Activated naive CD4-positive, alpha-beta T cell treated with anti-CD3 and anti-CD28 coated beads, Interleukin-2, amount 10 ng/mL, durations not matched to agents 7 days and 5 days (primary cell): ENCODE measurements at regions not wholly inside any gene's neighbourhood (a gene's known extent, or its start where the extent isn't known, plus 50 kb on each side); places are given as distances from the start of the nearest gene placed in this dataset.

ENCODE experiments used
- CTCF ChIA-PET: fragments of 350-600 bp; sonication (Branson Sonifier 250); formaldehyde crosslinking; loops from one replicate; lab custom pipeline; 2021; ENCODE audit warnings: antibody characterized with exemption; lab: Charles Lee
- DNase-seq: peaks from one replicate; pipeline ENCODE4 v3.0.0-alpha.2; 2020
- H3K27ac Mint-ChIP-seq: one replicate; pipeline ENCODE4 v1.8.0; 2021; ENCODE audit warnings: mild to moderate bottlenecking, moderate library complexity, mixed read lengths
- H3K27me3 Mint-ChIP-seq: one replicate; pipeline ENCODE4 v1.8.0; 2021; ENCODE audit warnings: mild to moderate bottlenecking, mixed read lengths
- H3K36me3 Mint-ChIP-seq: one replicate; pipeline ENCODE4 v1.8.0; 2021; ENCODE audit warnings: mixed read lengths
- H3K4me1 Mint-ChIP-seq: one replicate; pipeline ENCODE4 v1.8.0; 2021; ENCODE audit warnings: mixed read lengths
- H3K4me3 Mint-ChIP-seq: one replicate; pipeline ENCODE4 v1.8.0; 2021; ENCODE audit warnings: mild to moderate bottlenecking, moderate library complexity, mixed read lengths
- H3K9me3 Mint-ChIP-seq: one replicate; pipeline ENCODE4 v1.8.0; 2021; ENCODE audit warnings: mixed read lengths

DNA sequence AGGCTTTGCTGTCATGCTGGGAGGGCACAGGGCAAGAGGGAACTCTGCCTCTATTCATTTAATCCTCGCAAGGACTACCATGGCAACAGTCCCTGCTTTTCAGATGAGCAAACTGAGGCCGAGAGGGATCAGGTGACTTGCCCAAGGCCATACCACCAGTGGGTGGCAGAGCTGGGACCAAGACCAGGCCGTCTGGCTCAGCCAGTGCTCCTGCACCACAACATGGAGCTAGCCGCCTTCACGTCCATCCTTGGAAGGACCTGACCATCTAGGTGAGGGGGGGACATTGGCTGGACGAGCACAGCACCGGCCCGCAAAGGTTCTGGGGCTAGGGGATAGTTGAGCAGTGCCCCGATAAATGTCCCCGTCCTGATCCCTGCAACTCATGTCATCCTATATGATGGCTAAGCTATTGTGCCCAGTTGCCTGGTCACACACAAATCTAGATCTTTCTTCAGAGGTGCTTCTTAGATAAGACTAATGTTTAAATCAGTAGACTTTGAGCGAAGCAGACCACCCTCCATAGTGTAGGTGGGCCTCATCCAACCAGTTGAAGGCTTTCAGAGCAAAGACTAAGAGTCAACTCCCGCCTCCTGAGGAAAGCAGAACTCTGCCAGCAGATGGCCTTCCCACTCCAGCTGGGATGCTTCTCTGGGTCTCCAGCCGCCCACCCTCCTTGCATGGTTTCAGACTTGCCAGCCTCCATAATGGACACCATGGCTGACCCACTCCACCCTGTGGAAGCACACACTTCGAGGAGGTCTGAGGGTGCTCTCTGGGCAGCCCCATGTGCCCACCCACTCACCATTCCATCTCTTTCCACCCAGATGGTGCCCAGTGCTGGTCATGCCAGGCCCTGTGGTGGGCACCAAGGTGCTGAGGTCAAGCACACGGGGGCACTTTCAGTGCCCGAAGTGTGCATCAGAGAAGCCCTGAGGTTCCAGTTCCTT, 214.8 kb upstream of the RAB6C start:
- Mint-ChIP-seq H3K4me3 (no peak overlapping the region), H3K4me1 (no peaks in the 10 kb centered on the region)
- CTCF ChIA-PET: no interaction called here

DNA sequence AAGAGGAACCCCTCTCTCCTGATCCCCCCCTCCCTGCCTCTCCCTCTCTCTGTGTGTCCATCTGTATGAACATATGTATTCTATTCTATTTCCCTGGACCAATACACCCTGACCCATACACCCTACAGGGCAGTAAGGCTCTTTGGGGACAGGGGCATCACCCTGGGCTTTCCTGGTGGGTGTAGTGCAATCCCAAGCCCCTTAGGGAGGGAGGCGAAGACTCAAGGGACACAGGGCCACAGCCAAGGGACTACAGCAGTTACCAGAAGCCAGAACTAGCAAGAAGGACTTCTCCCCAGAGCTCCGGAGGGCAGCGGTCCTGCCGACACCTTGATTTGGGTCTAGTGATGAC, 214.2 kb upstream of the RAB6C start:
- no peaks in the 10 kb centered on the region for H3K9me3 Mint-ChIP-seq
- H3K36me3 Mint-ChIP-seq: no peaks in the 10 kb centered on the region
- H3K27ac Mint-ChIP-seq: no peak overlapping the region
- H3K4me1 Mint-ChIP-seq: no peaks in the 10 kb centered on the region
- H3K4me3 Mint-ChIP-seq: no peak overlapping the region
- H3K27me3 Mint-ChIP-seq: no peaks in the 10 kb centered on the region
- no peak for DNase-seq
- CTCF ChIA-PET: no interaction called here

More for the DNA sequence above, 214.8 kb upstream of the RAB6C start:
- H3K36me3 Mint-ChIP-seq: no peaks in the 10 kb centered on the region
- no peak for DNase-seq
- no peak overlapping the region for H3K27ac Mint-ChIP-seq
- H3K9me3 Mint-ChIP-seq: no peaks in the 10 kb centered on the region
- no peaks in the 10 kb centered on the region for H3K27me3 Mint-ChIP-seq

DNA sequence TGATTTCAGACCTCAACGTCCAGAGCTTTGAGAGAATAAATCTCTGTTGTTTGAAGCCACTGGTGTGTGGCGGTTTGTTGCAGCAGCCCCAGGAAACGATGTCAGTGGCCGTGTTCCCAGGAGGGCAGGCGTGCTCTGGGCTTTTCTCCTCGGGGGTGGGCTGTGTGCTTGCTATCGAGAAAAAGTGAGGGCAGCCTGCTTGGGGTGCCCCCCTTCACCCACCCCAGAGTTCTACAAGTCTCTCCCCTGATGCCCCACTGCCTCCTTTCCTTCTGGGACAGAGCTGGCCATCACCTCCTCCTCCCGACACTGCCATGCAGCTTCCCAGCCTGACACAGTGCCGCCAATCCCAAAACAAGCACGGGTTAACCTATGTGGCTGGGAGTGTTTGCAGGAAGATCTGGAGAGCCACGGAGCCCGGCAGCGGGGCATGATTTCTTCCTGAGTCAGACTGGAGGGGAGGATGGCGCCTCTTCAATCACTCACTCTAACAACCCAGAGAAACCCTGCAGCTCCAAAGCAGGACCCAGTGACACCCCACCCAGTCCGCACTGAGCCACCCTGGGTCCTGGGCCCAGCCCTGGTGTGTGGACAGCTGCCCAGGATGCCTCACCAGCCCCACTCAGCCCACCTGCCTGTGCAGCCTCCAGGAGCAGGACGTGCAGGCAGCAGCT, 213.7 kb upstream of the RAB6C start:
- Mint-ChIP-seq H3K4me3 (no peak overlapping the region), H3K27ac (no peak overlapping the region), H3K36me3 (no peaks in the 10 kb centered on the region), H3K9me3 (no peaks in the 10 kb centered on the region), H3K27me3 (no peaks in the 10 kb centered on the region), H3K4me1 (no peaks in the 10 kb centered on the region)
- CTCF ChIA-PET: no interaction called here
- DNase-seq: no peak

DNA sequence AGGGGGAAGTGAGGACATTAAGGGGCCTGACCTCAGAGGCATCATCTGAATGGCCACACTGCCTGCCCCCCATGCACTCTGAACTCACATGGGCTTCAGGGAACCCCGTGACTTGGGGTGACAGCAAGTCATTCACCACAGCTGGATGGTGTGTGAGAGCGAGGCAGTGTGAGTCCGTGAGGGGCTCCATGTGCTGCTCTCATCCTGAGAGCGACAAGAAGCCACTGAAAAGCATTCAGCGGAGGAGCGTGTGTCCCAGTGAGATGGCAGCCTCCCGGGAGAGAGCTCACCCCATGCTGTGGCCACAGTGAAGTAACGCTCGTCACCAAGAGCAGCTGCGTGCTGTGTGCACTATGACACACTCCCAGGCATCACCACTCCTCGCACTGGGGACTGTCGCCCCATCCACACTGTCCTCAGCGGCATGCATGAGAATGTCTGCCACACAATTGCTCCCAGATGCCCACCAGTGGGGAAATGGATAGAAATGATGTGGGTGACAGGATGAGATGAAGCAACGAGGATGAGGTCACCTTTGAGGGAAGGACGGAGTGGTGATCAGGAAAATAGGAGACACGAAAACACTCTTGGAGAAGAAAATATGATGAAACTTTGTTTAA, 213.0 kb upstream of the RAB6C start:
- no peak for DNase-seq
- Mint-ChIP-seq H3K9me3 (no peaks in the 10 kb centered on the region), H3K27me3 (peaks cover under 1% of the 10 kb centered on the region), H3K4me1 (no peaks in the 10 kb centered on the region), H3K4me3 (no peak overlapping the region), H3K36me3 (no peaks in the 10 kb centered on the region), H3K27ac (no peak overlapping the region)
- CTCF ChIA-PET: no interaction called here

DNA sequence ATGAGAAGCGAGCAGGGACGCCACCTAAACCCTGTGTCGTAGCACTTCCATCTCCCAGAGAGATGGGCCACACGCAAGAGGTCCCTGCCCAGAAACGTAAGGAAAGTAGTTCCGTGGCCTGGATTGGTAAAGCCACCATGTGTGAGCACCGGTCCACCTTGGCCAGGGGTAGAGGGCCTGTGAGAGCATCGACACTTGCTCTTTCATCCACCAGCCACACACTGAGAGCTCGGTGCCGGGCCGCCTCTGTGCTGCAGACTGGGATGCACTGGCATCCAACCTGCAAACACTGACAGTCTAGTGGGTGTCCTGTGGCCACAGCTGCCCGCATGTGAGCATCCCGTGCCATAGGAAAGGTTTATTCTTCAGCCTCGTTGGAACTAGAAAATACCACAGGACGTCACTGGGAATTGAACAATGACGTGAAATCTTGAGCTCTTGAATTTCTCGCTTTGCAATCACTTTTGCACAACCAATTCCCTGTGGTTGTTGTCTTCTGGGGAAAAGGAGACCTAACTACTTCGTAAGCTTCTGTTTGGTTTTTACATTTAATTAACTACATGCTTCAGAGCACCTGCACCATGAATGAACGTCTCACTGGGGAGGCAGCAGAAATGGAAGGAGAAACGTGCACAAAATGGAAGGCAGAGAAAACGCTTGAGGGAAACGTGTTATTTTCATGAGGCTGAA, 212.0 kb upstream of the RAB6C start:
- H3K4me3 Mint-ChIP-seq: no peak overlapping the region
- no peaks in the 10 kb centered on the region for H3K36me3 Mint-ChIP-seq
- peaks cover 3% of the 10 kb centered on the region for H3K27me3 Mint-ChIP-seq
- DNase-seq: no peak
- CTCF ChIA-PET: no interaction called here
- no peaks in the 10 kb centered on the region for H3K9me3 Mint-ChIP-seq
- no peaks in the 10 kb centered on the region for H3K4me1 Mint-ChIP-seq
- no peak overlapping the region for H3K27ac Mint-ChIP-seq

DNA sequence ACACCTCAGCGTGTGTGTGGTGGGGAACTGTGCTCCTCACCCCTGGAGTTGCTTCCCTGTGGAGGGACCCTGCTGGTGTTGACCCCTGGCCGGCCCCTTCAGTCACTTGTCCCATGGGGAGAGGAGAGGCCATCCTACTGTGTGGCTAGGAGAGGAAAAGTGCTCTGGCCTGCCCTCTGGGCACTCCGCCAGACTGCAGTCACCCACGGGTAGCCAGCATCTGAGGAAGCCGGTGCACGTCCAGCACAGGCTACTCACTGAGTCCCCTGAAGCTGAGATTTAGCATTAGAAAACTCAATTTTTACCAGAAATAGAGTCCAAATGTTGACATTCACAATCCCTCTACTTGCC, 211.5 kb upstream of the RAB6C start:
- Mint-ChIP-seq H3K9me3 (no peaks in the 10 kb centered on the region), H3K36me3 (no peaks in the 10 kb centered on the region), H3K4me3 (no peak overlapping the region), H3K4me1 (no peaks in the 10 kb centered on the region), H3K27ac (no peak overlapping the region), H3K27me3 (peaks cover 3% of the 10 kb centered on the region)
- CTCF ChIA-PET: no interaction called here
- DNase-seq: no peak

DNA sequence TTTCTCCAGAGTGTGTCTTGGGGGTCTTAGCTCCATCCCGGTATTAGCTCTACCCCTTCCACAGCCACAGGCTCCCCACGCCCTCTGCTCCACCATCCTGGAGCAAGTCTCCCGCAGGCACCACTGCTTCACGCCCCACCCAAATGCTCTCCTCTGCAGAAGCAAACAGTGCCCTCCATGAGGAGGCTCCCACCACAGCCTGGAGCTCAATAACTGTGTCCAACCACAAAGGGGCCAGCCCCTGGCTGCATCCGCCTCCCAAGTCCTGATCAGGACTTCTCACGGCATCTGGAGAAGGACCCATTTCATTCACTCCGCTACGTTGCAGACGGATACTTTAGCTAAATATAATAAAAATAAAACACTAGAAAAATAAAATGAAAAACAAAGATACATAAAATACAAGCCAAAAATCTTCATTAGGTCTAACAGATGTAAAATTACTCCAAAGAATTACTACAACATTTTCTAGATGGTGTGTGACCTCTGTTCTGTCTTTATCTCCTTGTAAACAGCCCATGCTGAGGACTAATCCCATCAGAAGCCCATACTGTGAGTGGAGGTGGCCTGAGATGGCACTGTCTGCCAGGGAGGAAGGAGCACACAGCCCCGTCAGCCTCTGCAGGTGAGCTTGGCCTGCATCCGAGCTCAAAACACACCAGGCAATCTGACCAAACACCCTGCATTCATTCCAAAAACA, 210.8 kb upstream of the RAB6C start:
- H3K4me1 Mint-ChIP-seq: no peaks in the 10 kb centered on the region
- CTCF ChIA-PET: no interaction called here
- no peak overlapping the region for H3K27ac Mint-ChIP-seq

DNA sequence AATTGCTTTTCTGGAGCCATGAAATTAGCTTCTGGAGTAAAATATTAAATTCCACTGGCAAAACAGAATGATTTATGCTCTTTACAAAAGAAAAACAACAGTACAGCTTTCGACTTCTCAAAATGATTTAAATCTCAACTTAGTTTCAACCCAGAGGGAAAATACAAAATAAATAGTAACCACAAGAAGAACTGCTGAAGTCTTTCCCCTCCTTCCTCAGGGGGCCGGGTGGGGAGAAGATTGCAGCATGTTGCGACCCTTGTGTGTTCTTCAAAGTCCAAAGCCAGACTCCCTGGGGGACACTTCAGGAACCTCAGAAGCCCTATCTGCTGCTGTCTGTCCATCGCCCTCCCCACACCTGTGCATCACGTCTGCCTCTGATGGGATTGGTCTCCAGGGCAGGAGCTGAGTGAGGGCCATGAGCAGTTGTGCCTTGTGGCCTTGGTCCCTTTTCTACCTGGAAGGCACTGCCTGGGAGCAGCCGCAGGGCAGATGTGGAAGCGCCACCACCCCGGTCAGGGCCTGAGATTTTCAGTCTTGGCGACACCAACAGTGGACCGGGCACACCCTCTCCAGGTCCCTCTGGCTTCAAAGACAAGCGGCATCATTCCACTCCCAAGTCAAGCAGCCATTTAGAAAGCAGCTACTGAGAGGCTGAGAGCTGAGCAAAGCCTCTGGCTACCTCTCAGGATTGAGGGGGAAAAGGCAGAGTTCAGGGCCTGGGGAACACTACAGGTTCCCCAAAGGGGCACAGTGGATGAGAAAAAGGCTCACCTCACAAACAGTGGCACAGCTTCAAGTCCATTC, 210.1 kb upstream of the RAB6C start:
- CTCF ChIA-PET: no interaction called here

More for the DNA sequence above, 210.8 kb upstream of the RAB6C start:
- no peak for DNase-seq
- Mint-ChIP-seq H3K36me3 (no peaks in the 10 kb centered on the region), H3K9me3 (no peaks in the 10 kb centered on the region), H3K27me3 (peaks cover 3% of the 10 kb centered on the region), H3K4me3 (no peak overlapping the region)

DNA sequence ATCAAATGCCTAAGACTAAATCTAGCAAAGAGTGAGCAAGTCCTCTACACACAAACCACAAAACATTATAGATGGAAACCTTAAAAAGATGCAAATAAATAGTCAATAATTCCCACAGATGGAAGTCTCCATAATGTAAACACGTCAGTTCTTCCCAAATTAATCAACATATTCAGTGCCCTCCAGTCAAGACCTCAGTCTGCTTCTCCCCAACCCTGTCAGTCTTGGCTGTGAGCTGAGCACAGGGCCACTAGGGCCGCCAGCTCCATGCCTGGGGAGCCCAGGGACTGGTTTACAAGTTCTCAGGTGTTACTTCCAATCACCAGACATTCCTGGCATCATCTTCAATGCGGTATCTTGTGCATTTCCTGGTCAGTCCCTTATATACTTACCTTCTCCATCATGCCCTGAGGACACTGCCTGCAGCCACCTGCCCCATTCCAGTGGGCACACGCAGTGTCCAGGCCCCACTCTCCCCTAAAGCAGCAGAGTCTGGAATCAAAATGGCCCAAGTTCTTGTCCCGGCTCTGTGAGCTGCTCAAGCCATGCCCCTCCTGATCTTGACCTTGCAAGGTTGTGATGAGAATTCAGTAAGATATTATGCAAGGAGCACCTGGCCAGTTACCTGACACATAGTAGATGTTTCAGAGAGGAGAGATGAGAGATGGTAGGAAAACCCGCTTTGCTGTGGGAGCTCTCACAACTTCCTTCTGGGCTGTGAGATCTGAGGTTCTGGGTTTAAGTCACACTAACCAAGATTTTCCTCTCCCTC, 207.9 kb upstream of the RAB6C start:
- no peak for DNase-seq
- Mint-ChIP-seq H3K4me3 (no peak overlapping the region), H3K9me3 (no peaks in the 10 kb centered on the region), H3K36me3 (no peaks in the 10 kb centered on the region), H3K4me1 (no peaks in the 10 kb centered on the region), H3K27me3 (peaks cover 3% of the 10 kb centered on the region), H3K27ac (no peak overlapping the region)
- CTCF ChIA-PET: no interaction called here

More for the DNA sequence above, 210.1 kb upstream of the RAB6C start:
- Mint-ChIP-seq H3K27ac (no peak overlapping the region), H3K27me3 (peaks cover 3% of the 10 kb centered on the region), H3K36me3 (no peaks in the 10 kb centered on the region), H3K9me3 (no peaks in the 10 kb centered on the region), H3K4me3 (no peak overlapping the region), H3K4me1 (no peaks in the 10 kb centered on the region)
- DNase-seq: no peak

DNA sequence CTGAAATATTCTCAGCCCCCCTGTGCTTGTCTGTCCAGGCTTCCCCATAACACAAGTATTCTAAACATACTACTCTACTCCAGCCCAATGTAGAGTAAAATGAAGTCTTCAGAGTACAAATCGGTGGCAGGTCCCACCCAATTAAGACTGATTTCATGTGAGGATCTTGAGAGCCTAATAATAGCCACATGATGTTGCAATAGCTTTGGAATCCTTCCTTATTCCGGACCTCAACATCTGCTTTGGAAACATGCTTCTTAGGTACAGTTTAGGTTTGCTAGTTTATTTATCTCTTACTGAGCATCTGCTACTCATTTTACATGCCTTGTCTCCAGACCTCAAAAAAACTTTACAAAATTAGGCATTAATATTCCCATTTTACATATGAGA, 207.3 kb upstream of the RAB6C start:
- CTCF ChIA-PET: no interaction called here
- H3K9me3 Mint-ChIP-seq: no peaks in the 10 kb centered on the region
- H3K27me3 Mint-ChIP-seq: peaks cover 3% of the 10 kb centered on the region
- H3K27ac Mint-ChIP-seq: no peak overlapping the region
- DNase-seq: no peak
- H3K36me3 Mint-ChIP-seq: no peaks in the 10 kb centered on the region
- H3K4me1 Mint-ChIP-seq: no peaks in the 10 kb centered on the region
- H3K4me3 Mint-ChIP-seq: no peak overlapping the region

DNA sequence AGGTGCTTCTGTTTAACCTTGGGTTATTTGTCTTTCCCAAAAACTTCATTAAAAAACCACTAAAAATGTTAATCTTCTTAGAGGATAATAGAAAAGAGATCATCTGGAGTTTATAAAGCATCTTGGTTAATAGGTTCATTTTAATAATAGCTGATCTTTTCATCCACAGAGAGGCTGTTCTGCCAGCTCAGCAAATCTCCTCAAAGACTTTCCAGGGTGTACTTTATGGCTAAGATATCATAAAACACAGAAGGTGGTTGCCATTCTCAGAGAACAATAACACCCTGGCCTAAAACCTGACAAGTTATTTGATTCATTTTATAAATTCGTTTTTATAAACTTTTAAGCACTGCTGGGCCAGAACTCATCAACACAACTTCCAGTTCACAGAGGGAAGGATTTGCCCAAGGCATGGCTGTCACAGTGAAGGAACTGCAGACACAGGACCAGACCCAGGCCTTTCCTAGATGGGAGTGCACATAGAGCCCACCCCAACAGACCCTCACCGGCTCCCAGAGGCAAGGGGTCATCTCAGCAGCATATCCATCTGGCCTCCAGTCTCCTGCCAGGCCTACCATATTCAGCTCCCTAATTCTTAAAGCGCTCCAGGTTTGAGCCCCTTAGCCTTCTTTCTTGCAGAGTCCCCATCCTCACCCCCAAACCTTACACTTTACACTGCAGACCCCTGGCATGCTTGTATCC, 203.4 kb upstream of the RAB6C start:
- H3K27me3 Mint-ChIP-seq: peaks cover 7% of the 10 kb centered on the region
- no peak overlapping the region for H3K4me3 Mint-ChIP-seq

DNA sequence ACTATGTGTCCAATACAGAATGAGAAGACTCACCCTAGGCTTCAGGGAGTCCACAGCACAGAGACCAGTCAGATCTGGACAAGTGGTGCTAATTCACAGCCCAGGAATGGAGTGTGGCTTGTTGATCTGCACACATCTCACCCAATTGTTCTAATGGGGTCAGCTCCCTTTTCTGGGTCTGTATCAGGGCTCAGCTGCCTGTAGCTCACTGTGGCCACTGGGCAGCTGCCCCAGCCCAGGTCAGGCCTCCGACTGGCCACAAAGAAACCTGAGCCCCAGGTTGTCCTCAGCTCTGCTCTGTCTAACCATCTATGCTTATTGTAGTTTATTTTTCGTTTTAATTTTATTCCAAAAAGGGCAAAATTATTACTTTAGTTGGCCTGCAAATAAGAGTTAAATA, 202.3 kb upstream of the RAB6C start:
- H3K4me1 Mint-ChIP-seq: no peaks in the 10 kb centered on the region

More for the DNA sequence above, 203.4 kb upstream of the RAB6C start:
- no peak overlapping the region for H3K27ac Mint-ChIP-seq
- no peaks in the 10 kb centered on the region for H3K36me3 Mint-ChIP-seq
- no peaks in the 10 kb centered on the region for H3K9me3 Mint-ChIP-seq
- no peak for DNase-seq
- CTCF ChIA-PET: no interaction called here
- H3K4me1 Mint-ChIP-seq: no peaks in the 10 kb centered on the region

More for the DNA sequence above, 202.3 kb upstream of the RAB6C start:
- Mint-ChIP-seq H3K36me3 (no peaks in the 10 kb centered on the region), H3K27me3 (peaks cover 4% of the 10 kb centered on the region), H3K27ac (no peak overlapping the region), H3K9me3 (no peaks in the 10 kb centered on the region), H3K4me3 (no peak overlapping the region)
- CTCF ChIA-PET: no interaction called here
- no peak for DNase-seq
